HCT116 (cell line): ENCODE measurements at regions not wholly inside any gene's neighbourhood (a gene's known extent, or its start where the extent isn't known, plus 50 kb on each side); places are given as distances from the start of the nearest gene placed in this dataset.

Experiments used
- ATAC-seq: fragments of 200-7000 bp; cut with Tn5 transposase; 2 replicates; pipeline ENCODE4 v1.9.1; 2020; ENCODE audit warnings: mild to moderate bottlenecking, moderate library complexity
- BruUV-seq: library from RNA; stranded (reverse); fragments of 400-500 nt; replicated peaks from 2 replicates; lab custom pipeline; 2021; lab: Mats Ljungman, UMichigan
- CTCF ChIA-PET: fragments of 300-600 bp; sonication (Branson Sonifier 250); formaldehyde crosslinking; loops from one replicate; lab custom pipeline; 2021; ENCODE audit warnings: antibody characterized with exemption; lab: Charles Lee
- POLR2A ChIA-PET: fragments of 300-600, 350-600 bp; sonication (Branson Sonifier 250); formaldehyde crosslinking; loops from one replicate; lab custom pipeline; 2021; ENCODE audit warnings: antibody characterized with exemption; lab: Charles Lee
- RAD21 ChIA-PET, 2 experiments: fragments of 300-600 bp; sonication (Branson Sonifier 250); formaldehyde crosslinking; loops; one replicate each; lab custom pipeline; 2023; ENCODE audit warnings: low total read pairs in 2 of 2; ENCODE audit not compliant: uncharacterized antibody in 2 of 2, unreplicated experiment in 2 of 2, low non-redundant PET in 1 of 2; lab: Charles Lee
- DNase-seq: peaks from one replicate; pipeline ENCODE4 v3.0.0-alpha.2; 2010; ENCODE audit warnings: low read depth, low spot score
- H2AFZ ChIP-seq: fragments of 200-600 bp; shearing (Covaris generic), sonication (generic); 2 replicates; pipeline ENCODE4 v1.6.1; 2017; ENCODE audit warnings: low read depth, mixed run types, mixed read lengths, antibody characterized with exemption, low read length; ENCODE audit not compliant: poor library complexity, severe bottlenecking
- H3K27ac ChIP-seq: 2 replicates; pipeline ENCODE4 v1.5.1; 2012; ENCODE audit warnings: low read depth, low read length
- H3K27me3 ChIP-seq: fragments of 200-600 bp; sonication (generic); 2 replicates; pipeline ENCODE4 v1.6.1; 2016; ENCODE audit warnings: mixed run types, low read length, mixed read lengths; ENCODE audit not compliant: insufficient read depth
- H3K36me3 ChIP-seq, 2 experiments: fragments of 200-500 bp in 1 of 2; fragments of 200-600 bp in 1 of 2; sonication (Bioruptor generic) in 1 of 2; sonication (generic) in 1 of 2; 2 replicates each; pipeline versions ENCODE4 v1.5.1 to v1.6.1; 2014 to 2016; ENCODE audit warnings: low read length in 2 of 2, inconsistent platforms in 1 of 2, mixed read lengths in 1 of 2, mixed run types in 1 of 2; ENCODE audit not compliant: insufficient read depth in 2 of 2, control insufficient read depth in 1 of 2
- H3K4me1 ChIP-seq, 2 experiments: fragments of 200-600 bp in 1 of 2; sonication (generic) in 1 of 2; 2 replicates each; pipeline versions ENCODE4 v1.5.1 to v1.6.1; 2012 to 2017; ENCODE audit warnings: low read length in 2 of 2, inconsistent platforms in 1 of 2, mild to moderate bottlenecking in 1 of 2, mixed read lengths in 1 of 2, mixed run types in 1 of 2, moderate library complexity in 1 of 2; ENCODE audit not compliant: insufficient read depth in 2 of 2, control insufficient read depth in 1 of 2
- H3K4me2 ChIP-seq: fragments of 200-600 bp; sonication (generic); 2 replicates; pipeline ENCODE4 v1.6.1; 2017; ENCODE audit warnings: mixed run types, low read length, mixed read lengths
- H3K4me3 ChIP-seq, 2 experiments: fragments of 200-600 bp in 1 of 2; sonication (generic) in 1 of 2; replicated peaks in 1 of 2; 2 replicates each; pipeline ENCODE4 v1.5.1; 2011 to 2016; ENCODE audit warnings: low read length in 2 of 2, control low read depth in 1 of 2, low read depth in 1 of 2, mild to moderate bottlenecking in 1 of 2, mixed read lengths in 1 of 2, mixed run types in 1 of 2
- H3K79me2 ChIP-seq: fragments of 200-600 bp; sonication (generic); 2 replicates; pipeline ENCODE4 v1.6.1; 2017; ENCODE audit warnings: mild to moderate bottlenecking, mixed run types, low read length, moderate library complexity, mixed read lengths; ENCODE audit not compliant: insufficient read depth
- H3K9ac ChIP-seq: fragments of 200-600 bp; sonication (generic); 2 replicates; pipeline ENCODE4 v1.6.1; 2016; ENCODE audit warnings: low read length, mixed read lengths
- H3K9me2 ChIP-seq: fragments of 200-600 bp; sonication (generic), shearing (Covaris generic); 2 replicates; pipeline ENCODE4 v1.6.1; 2017; ENCODE audit warnings: mixed run types, mild to moderate bottlenecking, moderate library complexity; ENCODE audit not compliant: insufficient read depth
- H3K9me3 ChIP-seq, 2 experiments: fragments of 200-500 bp in 1 of 2; fragments of 200-600 bp in 1 of 2; sonication (Bioruptor generic) in 1 of 2; sonication (generic) in 1 of 2; 2 replicates each; pipeline ENCODE4 v1.6.1; 2014 to 2017; ENCODE audit warnings: low read length in 2 of 2, mixed read lengths in 2 of 2, inconsistent platforms in 1 of 2, low read depth in 1 of 2, mild to moderate bottlenecking in 1 of 2, mixed run types in 1 of 2, moderate library complexity in 1 of 2; ENCODE audit not compliant: control insufficient read depth in 1 of 2, insufficient read depth in 1 of 2
- H4K20me1 ChIP-seq: fragments of 200-600 bp; sonication (generic), shearing (Covaris generic); 2 replicates; pipeline ENCODE4 v1.6.1; 2017; ENCODE audit warnings: mixed run types, mild to moderate bottlenecking, moderate library complexity; ENCODE audit not compliant: insufficient read depth
- CBX3 ChIP-seq: IDR thresholded peaks from 2 replicates; pipeline ENCODE4 v1.6.1; 2012; ENCODE audit warnings: low read depth
- CEBPB ChIP-seq: IDR thresholded peaks from 2 replicates; pipeline ENCODE4 v1.6.1; 2012; ENCODE audit warnings: low read depth
- CTCF ChIP-seq, 3 experiments: fragments of 200-600 bp in 1 of 3; sonication (generic) in 1 of 3; IDR thresholded peaks in 2 of 3; conservative IDR thresholded peaks in 1 of 3; 2 replicates each; pipeline ENCODE4 v1.5.1; 2012 to 2017; ENCODE audit warnings: low read depth in 2 of 3, low read length in 2 of 3, antibody characterized with exemption in 1 of 3, borderline replicate concordance in 1 of 3, control low read depth in 1 of 3, mild to moderate bottlenecking in 1 of 3, mixed read lengths in 1 of 3, mixed run types in 1 of 3, moderate library complexity in 1 of 3; ENCODE audit not compliant: insufficient read depth in 1 of 3
- EGR1 ChIP-seq: IDR thresholded peaks from 2 replicates; pipeline ENCODE4 v1.6.1; 2012; ENCODE audit warnings: low read depth
- ELF1 ChIP-seq: IDR thresholded peaks from 2 replicates; pipeline ENCODE4 v1.6.1; 2012; ENCODE audit warnings: low read depth, borderline replicate concordance
- EZH2 ChIP-seq: fragments of 200-600 bp; sonication (generic); IDR thresholded peaks from 2 replicates; pipeline ENCODE4 v1.6.1; 2017; ENCODE audit warnings: antibody characterized with exemption, mixed run types
- EZH2phosphoT487 ChIP-seq: fragments of 200-600 bp; IDR thresholded peaks from 2 replicates; pipeline ENCODE4 v1.6.1; 2018; ENCODE audit warnings: antibody characterized with exemption, borderline replicate concordance
- FOSL1 ChIP-seq: IDR thresholded peaks from 2 replicates; pipeline ENCODE4 v1.6.1; 2012; ENCODE audit warnings: low read depth
- JUND ChIP-seq: IDR thresholded peaks from 2 replicates; pipeline ENCODE4 v1.6.1; 2012
- POLR2A ChIP-seq: IDR thresholded peaks from 2 replicates; pipeline ENCODE4 v1.7.0; 2011; ENCODE audit warnings: borderline replicate concordance; ENCODE audit not compliant: insufficient read depth, insufficient read length; ENCODE audit errors: extremely low read depth
- POLR2AphosphoS5 ChIP-seq: IDR thresholded peaks from 2 replicates; pipeline ENCODE4 v1.6.1; 2011; ENCODE audit warnings: mild to moderate bottlenecking, low read depth, low read length, moderate library complexity
- SIN3A ChIP-seq: IDR thresholded peaks from 2 replicates; pipeline ENCODE4 v1.6.1; 2012; ENCODE audit warnings: low read depth
- SRF ChIP-seq: IDR thresholded peaks from 2 replicates; pipeline ENCODE4 v1.6.1; 2012; ENCODE audit warnings: low read depth
- TCF7L2 ChIP-seq: IDR thresholded peaks from 2 replicates; pipeline ENCODE4 v1.7.0; 2011; ENCODE audit warnings: borderline replicate concordance, inconsistent platforms; ENCODE audit not compliant: insufficient read depth, insufficient read length; ENCODE audit errors: extremely low read depth
- intact Hi-C: fragments of 100-400 bp; cut with micrococcal nuclease; formaldehyde crosslinking; loops from 2 replicates; pipeline ENCODE4 v1.10.0; 2022
- TF ChIP-seq, protein P1 (sequence below): IDR thresholded peaks from 2 replicates; pipeline ENCODE4 v1.6.1; 2012
- TF ChIP-seq, protein P2 (sequence below): IDR thresholded peaks from 2 replicates; pipeline ENCODE4 v1.6.1; 2012

DNA sequence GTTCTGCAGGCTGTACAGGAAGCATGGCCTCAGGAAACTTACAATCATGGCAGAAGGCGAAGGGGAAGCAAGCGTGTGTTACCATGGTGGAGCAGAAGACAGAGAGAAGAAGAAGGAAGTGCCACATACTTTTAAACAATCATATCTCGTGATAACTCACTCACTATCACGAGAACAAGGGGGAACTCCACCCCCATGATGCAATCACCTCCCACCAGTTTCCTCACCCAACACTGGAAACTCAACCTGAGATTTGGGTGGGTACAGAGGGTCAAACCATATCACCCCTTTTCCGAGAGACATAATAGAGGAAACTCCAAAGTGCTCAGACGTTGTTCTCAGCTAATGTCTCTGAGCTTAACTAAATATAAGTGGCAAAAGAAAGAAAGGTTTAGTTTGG lies 186.3 kb upstream of the MME start:
- Histone ChIP-seq H3K4me1 (no peaks in the 10 kb centered on the region), H3K9ac (no peak overlapping the region), H3K9me3 (no peaks in the 10 kb centered on the region), H3K36me3 (no peaks in the 10 kb centered on the region), H3K4me3 (no peak overlapping the region), H3K27me3 (no peaks in the 10 kb centered on the region), H3K27ac (no peak overlapping the region), H4K20me1 (no peaks in the 10 kb centered on the region), H3K79me2 (no peaks in the 10 kb centered on the region), H3K4me2 (no peak overlapping the region), H3K9me2 (no peaks in the 10 kb centered on the region; the same call in 1 of the 2 replicates), H2AFZ (no peak overlapping the region)
- TF ChIP-seq JUND (no peak), TCF7L2 (no peak), CTCF (IDR thresholded peaks at IDR 0.05 in 2 of 3, conservative IDR thresholded peaks at IDR 0.05 in 1 of 3; ENCODE audit: borderline replicate concordance in 1 of 3, insufficient read depth in 1 of 3, low read depth in 2 of 3, low read length in 2 of 3) (no peak), SRF (no peak), FOSL1 (no peak), CBX3 (no peak), SIN3A (no peak), EZH2phosphoT487 (no peak)
- TF ChIP-seq, protein P1, sequence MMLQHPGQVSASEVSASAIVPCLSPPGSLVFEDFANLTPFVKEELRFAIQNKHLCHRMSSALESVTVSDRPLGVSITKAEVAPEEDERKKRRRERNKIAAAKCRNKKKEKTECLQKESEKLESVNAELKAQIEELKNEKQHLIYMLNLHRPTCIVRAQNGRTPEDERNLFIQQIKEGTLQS: no peak
- ChIA-PET CTCF (no interaction called here), RAD21 (no interaction called here), POLR2A (no interaction called here)
- no peak for DNase-seq
- intact Hi-C loops: no loop called here
- ATAC-seq: no peak
- BruUV-seq: no TSS peak

DNA sequence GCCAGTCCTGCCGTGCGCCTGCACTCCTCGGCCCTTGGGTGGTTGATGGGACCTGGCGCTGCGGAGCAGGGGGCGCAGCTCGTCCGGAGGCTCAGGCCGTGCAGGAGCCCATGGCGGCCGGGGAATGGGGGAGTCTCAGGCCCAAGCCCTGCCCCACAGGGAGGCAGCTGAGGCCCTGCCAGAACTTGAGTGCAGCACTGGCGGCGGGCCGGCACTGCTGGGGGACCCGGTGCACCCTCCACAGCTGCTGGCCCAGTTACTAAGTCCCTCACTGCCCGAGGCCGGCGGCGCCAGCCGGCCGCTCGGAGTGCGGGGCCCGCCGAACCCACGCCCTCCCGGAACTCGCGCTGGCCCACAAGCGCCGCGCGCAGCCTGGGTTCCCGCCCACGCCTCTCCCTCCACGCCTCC lies 190.9 kb upstream of the MME start:
- POLR2A ChIA-PET: no interaction called here
- no peak overlapping the region for H3K4me2 ChIP-seq
- no peaks in the 10 kb centered on the region for H3K79me2 ChIP-seq
- CTCF ChIA-PET: no interaction called here
- ATAC-seq (no peak), DNase-seq (no peak)
- H4K20me1 ChIP-seq: no peaks in the 10 kb centered on the region
- H2AFZ ChIP-seq: no peak overlapping the region
- no peak overlapping the region for H3K27ac ChIP-seq
- RAD21 ChIA-PET: no interaction called here
- no peaks in the 10 kb centered on the region for H3K36me3 ChIP-seq
- no peaks in the 10 kb centered on the region for H3K4me1 ChIP-seq
- no peaks in the 10 kb centered on the region; the same call in 1 of the 2 replicates for H3K9me2 ChIP-seq
- intact Hi-C loops: no loop called here
- no peaks in the 10 kb centered on the region for H3K9me3 ChIP-seq
- no peak overlapping the region for H3K9ac ChIP-seq
- no TSS peak for BruUV-seq
- no peak overlapping the region for H3K4me3 ChIP-seq
- no peaks in the 10 kb centered on the region for H3K27me3 ChIP-seq
- TF ChIP-seq, protein P2, sequence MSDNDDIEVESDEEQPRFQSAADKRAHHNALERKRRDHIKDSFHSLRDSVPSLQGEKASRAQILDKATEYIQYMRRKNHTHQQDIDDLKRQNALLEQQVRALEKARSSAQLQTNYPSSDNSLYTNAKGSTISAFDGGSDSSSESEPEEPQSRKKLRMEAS: no peak
- TF ChIP-seq EGR1: no peak
- TF ChIP-seq SIN3A: no peak
- TF ChIP-seq ELF1: no peak
- no peak for TF ChIP-seq CTCF (IDR thresholded peaks at IDR 0.05 in 2 of 3, conservative IDR thresholded peaks at IDR 0.05 in 1 of 3; ENCODE audit: borderline replicate concordance in 1 of 3, insufficient read depth in 1 of 3, low read depth in 2 of 3, low read length in 2 of 3)
- TF ChIP-seq EZH2: no peak
- TF ChIP-seq, protein P1: no peak
- TF ChIP-seq EZH2phosphoT487: no peak
- TF ChIP-seq TCF7L2: no peak
- TF ChIP-seq JUND: no peak
- no peak for TF ChIP-seq POLR2AphosphoS5
- TF ChIP-seq CEBPB: no peak
- no peak for TF ChIP-seq SRF
- TF ChIP-seq POLR2A: no peak
